Stimulated activated CD8-positive, alpha-beta memory T cell treated with anti-CD3 and anti-CD28 coated beads, Interleukin-7, amount 100 ng/mL, for 4 hours (primary cell): ENCODE measurements at regions not wholly inside any gene's neighbourhood (a gene's known extent, or its start where the extent isn't known, plus 50 kb on each side); places are given as distances from the start of the nearest gene placed in this dataset.

Experiments
- DNase-seq, 2 donors: peaks; one replicate each; pipeline ENCODE4 v3.0.0-alpha.2; 2020; ENCODE audit warnings: low read depth in 2 of 2

- DNase-seq: no peak
These were observed 219.9 kb downstream of the NXNL2 start for GRCh38 chr9:88754886-88755285.

GRCh38 chr9:88757406-88758010 is 222.5 kb downstream of the NXNL2 start:
- no peak for DNase-seq

GRCh38 chr9:88759364-88759763 is 224.4 kb downstream of the NXNL2 start:
- no peak for DNase-seq

- no peak for DNase-seq
These were observed 224.3 kb upstream of the S1PR3 start for GRCh38 chr9:88766778-88767503.

GRCh38 chr9:88767504-88767790 is 223.8 kb upstream of the S1PR3 start:
- no peak for DNase-seq

GRCh38 chr9:88772575-88772974 is 218.7 kb upstream of the S1PR3 start:
- DNase-seq: no peak

- DNase-seq: no peak
These were observed 218.1 kb upstream of the S1PR3 start for GRCh38 chr9:88773126-88773525.

GRCh38 chr9:88773627-88774244 is 217.5 kb upstream of the S1PR3 start:
- no peak for DNase-seq

- no peak for DNase-seq
These were observed 216.2 kb upstream of the S1PR3 start for GRCh38 chr9:88775037-88775471.

GRCh38 chr9:88775559-88775958 is 215.7 kb upstream of the S1PR3 start:
- DNase-seq: no peak

- DNase-seq: no peak
These were observed 215.3 kb upstream of the S1PR3 start for GRCh38 chr9:88775966-88776365.

- DNase-seq: no peak
These were observed 214.4 kb upstream of the S1PR3 start for GRCh38 chr9:88776717-88777497.

- no peak for DNase-seq
These were observed 213.6 kb upstream of the S1PR3 start for GRCh38 chr9:88777498-88778312.

- DNase-seq: no peak
These were observed 209.5 kb upstream of the S1PR3 start for GRCh38 chr9:88781628-88782391.

GRCh38 chr9:88782931-88783710 is 208.1 kb upstream of the S1PR3 start:
- DNase-seq: no peak

- DNase-seq: no peak
These were observed 207.6 kb upstream of the S1PR3 start for GRCh38 chr9:88783711-88784083.

GRCh38 chr9:88784960-88785359 is 206.3 kb upstream of the S1PR3 start:
- no peak for DNase-seq

GRCh38 chr9:88786291-88787079 is 204.8 kb upstream of the S1PR3 start:
- DNase-seq: no peak

GRCh38 chr9:88789785-88790184 is 201.5 kb upstream of the S1PR3 start:
- no peak for DNase-seq
